H7 (cell line): ENCODE measurements at regions not wholly inside any gene's neighbourhood (a gene's known extent, or its start where the extent isn't known, plus 50 kb on each side); places are given as distances from the start of the nearest gene placed in this dataset.

ENCODE experiments used
- DNase-seq: peaks from one replicate; pipeline ENCODE4 v3.0.0; 2012
- H3K27me3 ChIP-seq: 2 replicates; pipeline ENCODE4 v1.6.0; 2011; ENCODE audit warnings: mild to moderate bottlenecking, low read length; ENCODE audit not compliant: control insufficient read depth, insufficient read depth
- H3K36me3 ChIP-seq: replicated peaks from 2 replicates; pipeline ENCODE4 v1.5.1; 2011; ENCODE audit warnings: low read length; ENCODE audit not compliant: control insufficient read depth, insufficient read depth
- H3K4me3 ChIP-seq: 2 replicates; pipeline ENCODE4 v1.5.1; 2011; ENCODE audit warnings: low read depth, mild to moderate bottlenecking, control low read depth, low read length, moderate library complexity; ENCODE audit not compliant: insufficient read depth

- no peaks in the 10 kb centered on the region for H3K27me3 ChIP-seq
- H3K36me3 ChIP-seq, result no peaks in the 10 kb centered on the region
- no peak for DNase-seq
- no peak overlapping the region for H3K4me3 ChIP-seq
Measured at GRCh38 chr6:14454473-14454775, 336.9 kb downstream of the CD83 start.

- Histone ChIP-seq H3K27me3 (no peaks in the 10 kb centered on the region), H3K4me3 (no peak overlapping the region), H3K36me3 (no peaks in the 10 kb centered on the region)
- no peak for DNase-seq
Measured at GRCh38 chr6:14455427-14455826, 337.9 kb downstream of the CD83 start.

- no peak for DNase-seq
- H3K27me3 ChIP-seq, result no peaks in the 10 kb centered on the region
- no peak overlapping the region for H3K4me3 ChIP-seq
- H3K36me3 ChIP-seq, result no peaks in the 10 kb centered on the region
Measured at GRCh38 chr6:14455876-14456648, 338.5 kb downstream of the CD83 start.

GRCh38 chr6:14456941-14457340, 339.4 kb downstream of the CD83 start:
- H3K27me3 ChIP-seq, result no peaks in the 10 kb centered on the region
- DNase-seq, result no peak
- H3K4me3 ChIP-seq, result no peak overlapping the region
- H3K36me3 ChIP-seq, result no peaks in the 10 kb centered on the region

- Histone ChIP-seq H3K4me3 (no peak overlapping the region), H3K27me3 (no peaks in the 10 kb centered on the region), H3K36me3 (no peaks in the 10 kb centered on the region)
- DNase-seq, result no peak
Measured at GRCh38 chr6:14458669-14459266, 341.2 kb downstream of the CD83 start.

- DNase-seq, result no peak
- Histone ChIP-seq H3K4me3 (no peak overlapping the region), H3K36me3 (no peaks in the 10 kb centered on the region), H3K27me3 (no peaks in the 10 kb centered on the region)
Measured at GRCh38 chr6:14459315-14459714, 341.7 kb downstream of the CD83 start.

- no peak for DNase-seq
- Histone ChIP-seq H3K27me3 (no peaks in the 10 kb centered on the region), H3K4me3 (no peak overlapping the region), H3K36me3 (no peaks in the 10 kb centered on the region)
Measured at GRCh38 chr6:14460556-14460955, 343.0 kb downstream of the CD83 start.

- H3K4me3 ChIP-seq, result no peak overlapping the region
- H3K27me3 ChIP-seq, result no peaks in the 10 kb centered on the region
- DNase-seq, result no peak
- no peaks in the 10 kb centered on the region for H3K36me3 ChIP-seq
Measured at GRCh38 chr6:14462135-14462534, 344.6 kb downstream of the CD83 start.

GRCh38 chr6:14462566-14462965, 345.0 kb downstream of the CD83 start:
- DNase-seq, result no peak
- Histone ChIP-seq H3K36me3 (no peaks in the 10 kb centered on the region), H3K4me3 (no peak overlapping the region), H3K27me3 (no peaks in the 10 kb centered on the region)

- Histone ChIP-seq H3K36me3 (no peaks in the 10 kb centered on the region), H3K27me3 (no peaks in the 10 kb centered on the region), H3K4me3 (no peak overlapping the region)
- no peak for DNase-seq
Measured at GRCh38 chr6:14463110-14463509, 345.5 kb downstream of the CD83 start.

GRCh38 chr6:14464055-14464454, 346.5 kb downstream of the CD83 start:
- peak; percentile 24 for DNase-seq
- H3K36me3 ChIP-seq, result no peaks in the 10 kb centered on the region
- no peaks in the 10 kb centered on the region for H3K27me3 ChIP-seq
- no peak overlapping the region for H3K4me3 ChIP-seq

- H3K27me3 ChIP-seq, result no peaks in the 10 kb centered on the region
- H3K36me3 ChIP-seq, result no peaks in the 10 kb centered on the region
- DNase-seq, result no peak
- no peak overlapping the region for H3K4me3 ChIP-seq
Measured at GRCh38 chr6:14464716-14465115, 347.1 kb downstream of the CD83 start.

- DNase-seq, result no peak
- Histone ChIP-seq H3K36me3 (no peaks in the 10 kb centered on the region), H3K4me3 (no peak overlapping the region), H3K27me3 (no peaks in the 10 kb centered on the region)
Measured at GRCh38 chr6:14466278-14466677, 348.7 kb downstream of the CD83 start.

GRCh38 chr6:14467591-14467990, 350.0 kb downstream of the CD83 start:
- H3K27me3 ChIP-seq, result no peaks in the 10 kb centered on the region
- no peaks in the 10 kb centered on the region for H3K36me3 ChIP-seq
- DNase-seq, result no peak
- no peak overlapping the region for H3K4me3 ChIP-seq

- H3K36me3 ChIP-seq, result no peaks in the 10 kb centered on the region
- no peak for DNase-seq
- no peaks in the 10 kb centered on the region for H3K27me3 ChIP-seq
- H3K4me3 ChIP-seq, result no peak overlapping the region
Measured at GRCh38 chr6:14468647-14469321, 351.2 kb downstream of the CD83 start.
